GM19463 (cell line): ENCODE measurements at regions not wholly inside any gene's neighbourhood (a gene's known extent, or its start where the extent isn't known, plus 50 kb on each side); places are given as distances from the start of the nearest gene placed in this dataset.
"Not testable (repeated sequence)": the region's sequence is repeated elsewhere in the genome, so short reads cannot be mapped to it uniquely, and the experiment has no call there.

Experiments used
- ATAC-seq: cut with Tn5 transposase; IDR thresholded peaks from one replicate; pipeline ENCODE4 v1.9.1; 2021; ENCODE audit warnings: mild to moderate bottlenecking, moderate library complexity; ENCODE audit not compliant: unreplicated experiment

DNA sequence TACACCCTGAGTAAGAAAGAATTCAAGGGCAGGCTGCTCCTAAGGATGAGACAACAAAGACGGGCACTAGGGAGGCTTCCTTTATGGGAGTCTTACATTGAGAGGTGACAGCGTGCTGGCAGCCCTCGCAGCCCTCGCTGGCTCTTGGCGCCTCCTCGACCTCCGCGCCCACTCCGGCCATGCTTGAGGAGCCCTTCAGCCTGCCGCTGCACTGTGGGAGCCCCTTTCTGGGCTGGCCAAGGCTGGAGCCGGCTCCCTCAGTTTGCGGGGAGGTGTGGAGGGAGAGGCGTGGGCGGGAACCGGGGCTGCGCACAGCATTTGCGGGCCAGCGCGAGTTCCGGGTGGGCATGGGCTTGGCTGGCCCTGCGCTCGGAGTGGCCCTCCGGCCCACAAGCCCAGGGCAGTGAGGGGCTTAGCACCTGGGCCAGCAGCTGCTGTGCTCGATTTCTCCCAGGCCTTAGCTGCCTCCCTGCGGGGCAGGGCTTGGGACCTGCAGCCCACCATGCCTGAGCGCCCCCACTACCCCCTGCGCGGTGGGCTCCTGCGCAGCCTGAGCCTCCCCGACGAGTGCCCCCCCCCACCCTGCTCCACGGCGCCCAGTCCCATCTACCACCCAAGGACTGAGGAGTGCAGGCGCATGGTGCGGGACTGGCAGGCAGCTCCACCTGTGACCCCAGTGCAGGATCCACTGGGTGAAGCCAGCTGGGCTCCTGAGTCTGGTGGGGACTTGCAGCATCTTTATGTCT is 75.3 kb downstream of the BARX1 start:
- ATAC-seq = not testable (repeated sequence)

DNA sequence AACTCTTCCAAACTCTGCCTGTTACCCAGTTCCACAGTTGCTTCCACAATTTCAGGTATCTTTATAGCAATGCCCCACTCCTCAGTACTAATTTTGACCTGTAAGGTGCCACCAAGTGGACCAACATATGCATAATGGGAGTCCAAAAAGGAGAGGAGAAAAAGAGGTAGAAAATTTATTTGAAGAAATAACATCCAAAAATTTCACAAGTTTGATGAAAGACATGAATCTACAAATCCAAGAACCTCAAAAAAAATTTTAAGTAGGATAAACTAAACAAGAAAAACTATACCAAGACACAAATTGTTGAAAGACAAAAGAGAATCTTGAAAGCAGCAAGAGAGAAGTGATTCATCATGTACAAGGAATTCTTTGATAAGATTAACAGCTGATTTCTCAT is 79.8 kb downstream of the BARX1 start:
- ATAC-seq = no peak

DNA sequence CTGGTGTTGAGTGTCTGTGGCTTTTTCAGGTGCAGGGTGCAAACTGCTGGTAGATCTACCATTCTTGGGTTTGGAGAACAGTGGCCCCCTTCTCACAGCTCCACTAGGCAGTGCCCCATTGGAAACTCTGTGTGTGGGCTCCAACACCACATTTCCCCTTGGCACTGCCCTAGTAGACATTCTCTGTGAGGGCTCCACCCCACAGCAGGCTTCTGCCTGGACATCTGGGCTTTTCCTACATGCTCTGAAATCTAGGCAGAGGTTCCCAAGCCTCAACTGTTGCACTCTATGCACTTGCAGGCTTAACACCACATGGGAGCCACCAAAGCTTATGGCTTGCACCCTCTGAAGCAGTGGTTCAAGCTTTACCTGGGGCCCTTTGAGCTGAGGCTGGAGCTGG is 80.9 kb downstream of the BARX1 start:
- ATAC-seq = no peak

DNA sequence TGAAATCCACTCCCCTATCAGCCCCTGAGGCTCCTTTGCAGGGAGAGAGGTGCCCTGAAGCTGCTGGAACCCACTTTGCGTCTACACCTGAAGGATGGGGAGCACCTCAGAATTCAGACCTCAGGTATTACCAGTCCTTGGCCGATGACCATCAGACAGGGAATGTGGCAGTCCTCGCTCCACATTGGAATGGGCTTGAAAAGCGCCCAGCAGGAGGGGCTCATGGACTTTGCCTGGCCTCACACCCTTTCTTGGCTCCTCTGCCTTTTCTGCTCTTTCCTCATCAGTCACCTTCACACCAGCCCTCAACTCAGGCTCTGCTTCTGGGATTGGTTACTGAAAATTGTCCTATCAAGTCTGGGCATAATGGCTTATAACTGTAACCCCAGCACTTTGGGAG is 83.9 kb downstream of the BARX1 start:
- ATAC-seq = no peak

DNA sequence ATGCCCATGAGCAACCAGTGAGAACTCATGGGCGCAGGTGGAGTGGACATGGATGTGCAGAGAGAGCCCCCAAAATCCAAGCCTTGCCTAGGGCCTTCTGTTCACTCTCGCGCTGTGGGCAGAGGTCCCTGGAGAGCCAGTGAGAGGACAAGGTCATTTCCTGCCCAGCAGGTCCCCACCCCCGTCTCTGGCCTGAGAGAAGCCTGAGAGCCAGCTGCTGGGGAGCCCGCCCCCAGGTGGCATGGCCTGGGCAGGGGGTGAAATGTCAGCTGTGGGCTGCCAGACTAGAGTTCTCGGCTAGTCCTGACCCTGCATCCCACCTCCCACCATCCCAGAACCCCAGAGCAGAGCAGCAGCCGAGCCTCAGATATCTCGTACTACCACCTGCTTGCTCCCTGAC is 85.3 kb downstream of the BARX1 start:
- ATAC-seq = no peak

DNA sequence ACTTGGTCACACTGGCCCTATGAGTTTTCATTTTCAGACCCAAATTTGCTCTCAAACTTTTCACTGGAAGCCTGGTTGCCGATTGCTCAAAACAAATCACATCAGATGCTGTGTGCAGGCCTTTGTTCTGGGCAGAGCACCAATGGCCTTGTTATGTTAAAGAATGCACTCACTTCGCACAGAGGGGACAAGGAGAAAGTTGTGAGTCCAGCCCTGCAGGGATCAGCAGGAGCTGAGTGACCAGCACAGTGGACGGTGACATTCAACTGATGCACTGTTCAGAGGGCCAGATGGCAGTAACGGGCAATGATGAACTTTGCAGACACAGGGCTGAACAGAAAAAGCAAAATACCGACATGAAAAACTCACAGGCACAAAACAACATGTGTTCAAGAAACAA is 86.1 kb downstream of the BARX1 start:
- ATAC-seq = no peak

DNA sequence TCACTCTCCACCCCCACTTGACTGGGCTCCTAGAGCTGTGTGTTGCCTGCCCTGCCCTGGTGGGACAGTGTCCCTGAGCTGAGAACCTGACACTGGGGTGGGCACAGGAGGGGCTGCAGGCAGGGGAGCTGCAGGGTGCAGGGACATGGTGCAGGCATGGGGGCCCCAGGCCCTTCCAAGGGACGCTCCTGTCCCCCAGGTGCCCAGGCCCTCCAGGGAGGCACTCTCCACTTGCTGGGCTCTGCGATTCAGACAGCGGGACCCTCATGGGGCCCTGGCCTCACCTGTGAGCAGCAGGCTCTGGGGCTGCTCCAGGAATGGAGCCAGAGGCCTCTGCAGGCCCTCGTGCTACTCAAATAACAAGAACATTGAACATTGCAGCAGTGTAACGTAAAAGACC is 89.4 kb downstream of the BARX1 start:
- no peak for ATAC-seq

DNA sequence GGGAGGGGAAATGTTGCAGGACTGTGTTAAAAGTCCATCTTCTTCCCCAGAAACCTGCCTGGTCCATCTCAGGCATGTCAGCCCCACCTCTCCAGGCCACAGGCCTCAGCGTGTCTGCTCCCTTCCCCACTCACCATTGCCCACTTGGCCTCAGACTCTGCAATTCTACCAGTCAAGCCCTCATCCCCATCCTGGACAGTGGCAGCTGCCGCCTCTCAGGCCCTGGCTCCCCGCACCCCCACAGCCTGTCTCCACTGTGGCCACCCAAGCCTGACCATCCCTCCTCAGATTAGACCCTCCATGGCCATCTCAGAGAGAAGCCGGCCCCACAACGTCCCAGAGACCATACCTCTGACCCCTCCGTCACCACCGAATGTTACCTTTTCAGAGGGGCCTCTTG is 89.9 kb downstream of the BARX1 start:
- ATAC-seq = no peak

DNA sequence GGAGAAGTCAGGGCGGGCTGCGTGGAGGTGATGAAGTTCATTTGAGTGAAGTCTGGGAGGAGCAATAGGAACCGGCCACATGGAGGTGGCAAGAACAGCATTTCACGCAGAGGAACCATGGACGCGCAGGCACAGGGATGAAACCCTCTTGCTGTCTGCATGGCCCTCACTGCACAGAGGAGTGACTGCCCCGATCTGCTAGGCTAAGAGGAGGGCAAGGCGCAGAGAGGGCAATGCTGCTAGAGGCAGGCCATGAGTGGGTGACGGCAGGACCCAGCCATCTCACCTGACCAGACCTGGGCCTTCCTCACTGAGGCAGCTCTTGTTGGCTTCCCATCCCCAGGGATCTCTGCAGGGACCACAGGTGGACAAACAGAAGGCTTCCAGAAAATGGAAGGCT is 90.3 kb downstream of the BARX1 start:
- no peak for ATAC-seq

DNA sequence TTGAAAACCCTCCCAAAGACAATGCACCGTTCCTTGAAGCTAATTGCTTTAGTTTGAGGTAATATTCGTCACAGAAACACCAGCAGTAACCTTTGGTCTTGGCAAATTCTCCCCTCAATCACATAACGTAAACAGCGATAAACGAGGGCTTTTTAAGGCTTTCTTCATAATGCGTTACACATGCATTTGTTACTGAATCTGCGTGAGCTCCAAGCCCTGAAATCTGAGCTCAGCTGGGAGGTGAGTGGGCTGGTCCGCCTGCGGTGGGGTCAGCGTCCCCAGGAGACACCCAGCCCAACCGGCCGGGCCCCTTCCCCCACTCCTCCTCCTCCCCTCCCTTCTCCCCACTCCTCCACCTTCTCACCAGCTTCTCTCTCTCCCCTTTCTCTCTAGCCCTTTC is 91.1 kb downstream of the BARX1 start:
- no peak for ATAC-seq

DNA sequence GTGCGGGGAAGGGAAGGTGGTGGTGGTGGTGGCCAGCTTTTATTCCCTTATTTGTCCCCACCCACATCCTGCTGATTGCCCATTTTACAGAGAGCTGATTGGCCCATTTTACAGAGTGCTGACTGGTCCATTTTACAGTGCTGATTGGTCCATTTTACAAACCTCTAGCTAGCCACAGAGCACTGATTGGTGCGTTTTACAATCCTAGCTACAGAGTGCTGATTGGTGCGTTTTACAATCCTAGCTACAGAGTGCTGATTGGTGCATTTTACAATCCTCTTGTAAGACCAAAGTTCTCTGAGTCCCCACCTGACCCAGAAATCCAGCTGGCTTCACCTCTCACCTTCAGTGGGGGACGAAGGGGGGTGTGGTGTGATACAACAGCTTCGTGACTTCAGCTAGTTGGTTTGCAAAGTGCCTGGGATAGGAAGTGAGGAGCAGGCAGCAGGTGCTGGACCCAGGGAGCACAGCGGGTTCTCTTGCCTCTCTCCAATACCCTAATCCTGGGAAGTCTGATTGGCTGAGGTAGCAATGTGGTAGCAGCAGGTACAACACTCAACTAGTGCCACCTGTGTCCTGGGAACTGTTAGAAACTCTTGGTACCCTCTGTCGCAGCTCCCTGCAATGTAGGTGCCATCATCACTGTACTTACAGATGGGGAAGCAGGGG is 92.1 kb downstream of the BARX1 start:
- ATAC-seq = no peak

DNA sequence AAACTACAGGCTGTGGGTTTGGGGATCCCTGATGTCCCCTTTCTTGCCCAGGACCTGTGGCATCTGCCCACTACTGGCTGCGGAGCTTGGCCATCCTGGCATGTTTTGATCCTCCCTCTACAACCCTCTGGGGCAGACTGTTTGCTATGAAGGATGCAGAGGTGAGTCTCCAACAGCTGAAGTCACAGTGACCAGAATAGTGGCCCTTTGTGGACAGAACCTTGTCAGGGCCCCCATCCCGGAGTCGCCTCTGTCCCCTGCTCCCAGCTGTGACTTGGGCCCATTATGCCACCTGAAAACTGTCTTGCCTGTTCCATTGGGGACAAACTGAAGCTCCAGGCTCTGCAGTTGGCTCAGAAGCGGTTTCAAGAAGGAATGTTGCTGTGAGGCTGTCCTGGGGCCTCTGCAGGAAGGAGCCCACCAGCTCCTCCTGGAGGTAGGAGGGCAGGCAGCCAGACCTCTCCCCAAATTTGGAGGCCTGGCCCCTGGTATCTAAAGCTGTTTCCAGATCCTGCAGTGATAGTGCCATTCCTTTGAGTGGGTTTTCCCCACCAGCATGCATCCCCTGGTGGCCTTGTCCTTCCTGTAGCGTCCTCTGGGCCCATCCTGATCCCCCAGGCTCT is 93.3 kb downstream of the BARX1 start:
- no peak for ATAC-seq

DNA sequence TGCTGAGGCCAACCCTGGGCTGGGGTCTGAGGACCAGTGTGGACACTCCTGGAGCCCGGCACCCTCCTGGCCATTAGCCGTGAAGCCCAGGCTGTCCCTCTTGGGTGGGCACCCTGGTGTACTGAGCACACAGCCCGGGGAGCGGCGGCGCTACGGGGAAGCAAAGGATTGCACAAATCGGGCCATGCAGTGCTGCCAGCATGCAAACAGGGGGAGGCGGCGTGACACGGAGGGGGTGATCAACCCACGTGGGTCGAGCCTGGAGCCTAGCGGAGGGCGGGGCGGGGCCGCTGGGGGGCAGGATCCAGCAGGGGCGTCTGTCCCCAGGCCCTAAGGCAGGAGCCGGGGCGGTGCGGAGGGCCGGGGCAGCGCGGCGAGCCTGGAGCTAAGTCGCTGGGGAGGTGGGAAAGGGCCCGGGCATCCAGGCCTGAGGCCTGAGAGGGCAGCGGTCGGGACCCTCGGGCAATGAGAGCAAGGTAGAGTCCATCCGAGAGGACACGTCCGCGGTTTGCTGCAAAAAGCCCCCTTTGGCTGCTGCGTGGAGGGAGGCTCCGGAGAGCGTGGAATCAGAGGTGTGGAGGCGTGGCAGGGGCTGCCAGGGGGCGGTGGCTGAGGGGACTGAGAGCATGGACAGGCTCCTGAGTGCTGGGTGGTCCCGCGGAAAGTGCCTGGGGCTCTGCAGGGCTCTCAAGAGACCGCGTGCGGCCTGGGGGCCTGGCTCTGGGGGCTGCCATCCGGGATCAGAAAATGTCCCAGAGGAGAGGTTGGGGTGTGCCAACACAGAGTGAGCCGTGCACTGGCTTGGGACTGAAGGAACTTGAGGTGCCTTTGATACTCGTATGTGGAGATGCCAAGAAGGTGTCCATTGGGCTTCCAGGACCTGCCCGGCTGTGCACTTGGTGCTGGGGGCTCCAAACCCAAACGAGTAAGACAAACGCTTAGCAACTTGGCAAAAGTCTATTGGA is 94.2 kb downstream of the BARX1 start:
- no peak for ATAC-seq

DNA sequence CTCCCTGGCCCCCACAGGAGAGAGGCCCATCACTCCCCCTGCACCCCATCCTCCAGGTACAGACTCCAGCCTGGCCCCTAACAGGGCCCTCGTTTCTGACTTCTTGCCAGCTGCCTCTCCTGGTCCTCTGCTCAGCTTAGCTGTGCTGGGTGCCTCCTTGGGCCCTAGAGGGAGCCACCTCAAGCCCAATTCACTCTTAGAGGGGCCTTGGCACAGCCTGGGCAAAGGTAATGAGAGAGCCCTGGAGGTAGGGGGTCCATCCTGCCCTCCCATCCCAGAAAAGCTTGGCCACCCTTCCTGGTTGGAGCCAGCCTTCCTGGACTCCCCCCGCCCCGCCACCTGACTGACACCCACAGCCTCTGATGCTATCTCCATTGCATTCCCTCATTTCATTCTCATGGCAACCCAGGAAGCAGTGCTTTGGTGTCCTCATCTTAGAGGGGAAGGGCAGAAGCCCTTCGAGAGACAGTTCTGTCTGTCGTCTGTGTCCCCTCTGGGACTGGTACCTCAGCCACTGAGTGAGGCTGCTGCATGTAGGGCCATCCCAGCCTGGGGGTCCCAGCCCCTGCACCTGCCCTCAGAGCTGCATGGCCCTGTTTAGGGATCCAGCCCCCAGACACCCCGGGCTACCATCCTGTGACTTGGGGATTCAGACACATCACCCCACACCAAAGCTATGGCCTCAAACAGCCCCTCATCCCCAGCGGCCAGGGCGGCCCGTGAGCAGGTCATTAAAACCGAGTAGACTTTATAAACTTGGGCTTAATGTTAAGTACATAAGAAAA is 95.5 kb downstream of the BARX1 start:
- ATAC-seq = no peak

DNA sequence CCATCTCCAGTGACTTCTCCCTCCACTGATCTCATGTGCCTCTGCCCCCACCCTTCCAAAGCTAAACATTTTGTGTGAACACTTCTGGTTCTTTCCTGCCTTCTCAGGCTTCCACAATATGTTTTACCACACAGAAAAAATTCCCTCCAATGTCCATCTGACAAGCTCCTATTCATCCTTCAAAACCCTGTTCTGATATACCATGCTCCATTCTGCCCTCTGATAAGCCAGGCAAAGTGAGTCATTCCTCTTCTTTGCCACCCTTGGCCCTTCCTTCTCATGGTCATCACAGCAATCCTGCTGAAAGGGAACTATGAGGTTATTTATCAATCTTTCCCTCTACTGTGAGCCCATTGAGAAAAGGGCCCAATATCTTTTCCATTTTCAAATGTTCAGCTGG is 97.6 kb downstream of the BARX1 start:
- no peak for ATAC-seq

DNA sequence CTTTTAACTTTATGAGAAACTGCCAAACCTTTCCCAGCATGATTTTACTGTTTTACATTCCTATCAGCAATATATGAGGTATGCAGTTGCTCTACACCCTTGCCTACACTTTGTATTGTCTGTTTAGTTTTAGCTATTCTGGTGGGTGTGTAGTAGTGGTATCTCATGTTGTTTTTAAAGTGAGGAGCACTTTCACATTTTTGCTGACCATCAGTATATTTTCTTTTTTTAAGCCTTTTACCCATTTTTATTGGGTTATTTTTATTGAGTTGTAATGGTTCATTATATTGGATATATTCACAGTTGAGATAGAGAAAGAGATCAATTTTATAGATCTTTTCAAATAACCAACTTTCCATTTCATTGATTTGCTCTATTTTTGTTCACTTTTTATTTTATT is 102.4 kb downstream of the BARX1 start:
- ATAC-seq = no peak

DNA sequence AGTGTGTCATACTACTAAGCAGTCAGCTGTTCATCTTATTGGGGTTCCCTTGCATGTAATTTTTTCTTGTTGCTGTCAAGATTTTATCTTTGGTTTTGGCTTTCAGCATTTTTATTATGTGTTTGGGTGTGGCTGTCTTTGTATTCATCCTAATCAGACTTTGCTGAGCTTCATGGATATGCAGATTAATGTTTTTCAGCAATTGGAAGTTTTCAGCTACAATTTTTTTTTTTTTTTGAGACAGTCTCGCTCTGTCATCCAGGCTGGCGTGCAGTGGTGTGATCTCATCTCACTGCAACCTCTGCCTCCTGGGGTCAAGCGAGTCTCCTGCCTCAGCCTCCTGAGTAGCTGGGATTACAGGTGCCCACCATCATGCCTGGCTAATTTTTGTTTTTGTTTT is 108.8 kb downstream of the BARX1 start:
- ATAC-seq = no peak

DNA sequence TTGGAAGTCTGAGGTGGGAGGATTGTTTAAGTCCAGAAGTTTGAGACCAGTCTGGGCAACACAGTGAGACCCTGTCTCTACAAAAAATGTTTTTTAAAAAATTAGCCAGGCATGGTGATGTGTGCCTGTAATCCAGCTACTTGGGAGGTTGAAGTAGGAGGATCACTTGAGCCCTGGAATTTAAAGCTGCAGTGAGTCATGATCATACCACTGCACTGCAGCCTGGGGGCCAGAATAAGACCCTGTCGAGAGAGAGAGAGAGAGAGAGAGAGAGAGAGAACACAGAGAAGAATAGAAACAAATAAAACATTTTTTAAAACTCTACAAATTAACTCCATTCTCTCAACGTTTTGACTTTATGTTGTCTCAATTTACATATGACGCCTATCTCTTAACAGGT is 111.8 kb downstream of the BARX1 start:
- ATAC-seq = no peak

DNA sequence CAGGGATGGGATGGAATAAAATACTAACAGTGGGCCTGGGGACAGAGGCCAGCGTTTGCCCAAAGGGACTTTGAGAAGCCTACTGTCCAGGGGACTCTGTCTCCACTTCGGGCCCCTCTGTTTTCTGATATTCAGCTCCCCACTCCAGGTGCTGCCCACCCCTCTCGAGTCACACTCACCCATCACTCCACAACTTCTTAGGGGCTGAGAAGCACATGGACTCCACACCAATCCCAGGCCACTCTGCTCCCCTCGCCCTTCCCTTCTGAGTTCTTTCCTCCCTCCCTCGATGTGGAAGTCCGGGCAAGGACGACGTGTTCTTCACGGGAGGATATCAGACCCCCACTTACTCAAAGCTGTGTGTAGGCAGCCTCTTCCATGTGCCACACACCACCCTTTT is 124.5 kb downstream of the BARX1 start:
- no peak for ATAC-seq

DNA sequence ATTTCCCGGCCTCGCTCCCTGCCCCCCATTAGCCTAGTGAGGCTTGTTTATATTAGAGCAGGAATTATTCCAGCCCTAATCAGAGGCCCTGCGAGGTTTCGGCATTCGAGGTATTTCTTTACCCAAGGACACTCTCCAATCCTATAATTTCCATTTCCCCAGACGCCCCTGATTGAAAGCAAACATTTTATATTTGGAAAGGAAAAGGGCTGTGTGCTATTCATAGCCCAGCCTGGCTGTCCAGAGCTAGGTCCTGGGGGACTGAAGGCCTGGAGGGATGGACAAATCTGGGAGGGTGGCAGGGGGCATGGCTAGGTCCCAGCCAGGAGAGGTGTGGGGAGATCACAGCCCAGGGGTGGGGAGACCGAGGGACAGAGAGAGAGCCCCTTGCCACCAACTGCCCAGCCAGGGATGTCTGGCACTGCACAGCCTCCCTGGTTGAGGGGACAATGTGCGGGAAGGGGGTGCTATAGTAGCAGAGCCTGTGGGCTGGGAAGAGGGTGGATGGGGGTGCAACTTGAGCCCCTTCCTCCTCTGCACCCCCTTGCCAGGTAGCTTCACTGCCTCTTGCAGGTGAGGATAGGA is 125.1 kb downstream of the BARX1 start:
- no peak for ATAC-seq
